BE2C (cell line): ENCODE measurements at regions not wholly inside any gene's neighbourhood (a gene's known extent, or its start where the extent isn't known, plus 50 kb on each side); places are given as distances from the start of the nearest gene placed in this dataset.

ENCODE experiments used
- DNase-seq: peaks from one replicate; pipeline ENCODE4 v3.0.0-alpha.2; 2020
- H3K27me3 ChIP-seq: fragments of 250-450 bp; sonication (Bioruptor Pico); 2 replicates; pipeline ENCODE4 v1.5.1; 2020; ENCODE audit warnings: mild to moderate bottlenecking
- H3K36me3 ChIP-seq: fragments of 250-450 bp; sonication (Bioruptor Pico); 2 replicates; pipeline ENCODE4 v1.5.1; 2020; ENCODE audit warnings: mild to moderate bottlenecking
- H3K4me1 ChIP-seq: fragments of 250-450 bp; sonication (Bioruptor Pico); 2 replicates; pipeline ENCODE4 v1.5.1; 2020
- H3K4me3 ChIP-seq: 2 replicates; pipeline ENCODE4 v1.5.1; 2011; ENCODE audit warnings: low read depth, low read length
- H3K9me3 ChIP-seq: fragments of 250-450 bp; sonication (Bioruptor Pico); 2 replicates; pipeline ENCODE4 v1.5.1; 2020
- TF ChIP-seq, protein P1 (sequence below): IDR thresholded peaks from 2 replicates; pipeline ENCODE4 v1.5.1; 2012; ENCODE audit warnings: mild to moderate bottlenecking, low read depth, low read length

DNA sequence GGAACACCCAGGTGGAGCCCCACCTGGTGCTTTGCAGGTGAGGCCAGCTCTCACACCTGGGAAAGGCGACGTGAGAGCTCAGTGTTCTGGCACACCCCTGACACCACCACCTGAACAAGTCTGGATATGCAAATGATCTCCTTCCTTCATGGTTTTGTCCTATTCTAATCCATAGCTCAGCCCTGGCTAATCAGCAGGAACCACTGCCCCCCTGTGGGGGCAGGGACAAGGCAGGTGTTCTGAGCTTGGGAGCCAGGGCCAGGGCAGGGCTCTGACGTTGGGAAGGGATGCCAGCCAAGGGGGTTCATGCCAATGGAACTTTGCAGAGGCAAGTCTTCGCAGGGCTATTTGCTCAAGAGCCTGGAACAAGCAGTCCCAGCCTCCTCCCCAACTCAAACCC, 144.2 kb downstream of the TRIM29 start:
- no peaks in the 10 kb centered on the region for H3K9me3 ChIP-seq
- H3K4me1 ChIP-seq = peaks cover 31% of the 10 kb centered on the region
- no peaks in the 10 kb centered on the region for H3K27me3 ChIP-seq
- TF ChIP-seq, protein P1, sequence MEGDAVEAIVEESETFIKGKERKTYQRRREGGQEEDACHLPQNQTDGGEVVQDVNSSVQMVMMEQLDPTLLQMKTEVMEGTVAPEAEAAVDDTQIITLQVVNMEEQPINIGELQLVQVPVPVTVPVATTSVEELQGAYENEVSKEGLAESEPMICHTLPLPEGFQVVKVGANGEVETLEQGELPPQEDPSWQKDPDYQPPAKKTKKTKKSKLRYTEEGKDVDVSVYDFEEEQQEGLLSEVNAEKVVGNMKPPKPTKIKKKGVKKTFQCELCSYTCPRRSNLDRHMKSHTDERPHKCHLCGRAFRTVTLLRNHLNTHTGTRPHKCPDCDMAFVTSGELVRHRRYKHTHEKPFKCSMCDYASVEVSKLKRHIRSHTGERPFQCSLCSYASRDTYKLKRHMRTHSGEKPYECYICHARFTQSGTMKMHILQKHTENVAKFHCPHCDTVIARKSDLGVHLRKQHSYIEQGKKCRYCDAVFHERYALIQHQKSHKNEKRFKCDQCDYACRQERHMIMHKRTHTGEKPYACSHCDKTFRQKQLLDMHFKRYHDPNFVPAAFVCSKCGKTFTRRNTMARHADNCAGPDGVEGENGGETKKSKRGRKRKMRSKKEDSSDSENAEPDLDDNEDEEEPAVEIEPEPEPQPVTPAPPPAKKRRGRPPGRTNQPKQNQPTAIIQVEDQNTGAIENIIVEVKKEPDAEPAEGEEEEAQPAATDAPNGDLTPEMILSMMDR = peak; percentile 42
- no peaks in the 10 kb centered on the region for H3K36me3 ChIP-seq
- no peak overlapping the region for H3K4me3 ChIP-seq
- no peak for DNase-seq

DNA sequence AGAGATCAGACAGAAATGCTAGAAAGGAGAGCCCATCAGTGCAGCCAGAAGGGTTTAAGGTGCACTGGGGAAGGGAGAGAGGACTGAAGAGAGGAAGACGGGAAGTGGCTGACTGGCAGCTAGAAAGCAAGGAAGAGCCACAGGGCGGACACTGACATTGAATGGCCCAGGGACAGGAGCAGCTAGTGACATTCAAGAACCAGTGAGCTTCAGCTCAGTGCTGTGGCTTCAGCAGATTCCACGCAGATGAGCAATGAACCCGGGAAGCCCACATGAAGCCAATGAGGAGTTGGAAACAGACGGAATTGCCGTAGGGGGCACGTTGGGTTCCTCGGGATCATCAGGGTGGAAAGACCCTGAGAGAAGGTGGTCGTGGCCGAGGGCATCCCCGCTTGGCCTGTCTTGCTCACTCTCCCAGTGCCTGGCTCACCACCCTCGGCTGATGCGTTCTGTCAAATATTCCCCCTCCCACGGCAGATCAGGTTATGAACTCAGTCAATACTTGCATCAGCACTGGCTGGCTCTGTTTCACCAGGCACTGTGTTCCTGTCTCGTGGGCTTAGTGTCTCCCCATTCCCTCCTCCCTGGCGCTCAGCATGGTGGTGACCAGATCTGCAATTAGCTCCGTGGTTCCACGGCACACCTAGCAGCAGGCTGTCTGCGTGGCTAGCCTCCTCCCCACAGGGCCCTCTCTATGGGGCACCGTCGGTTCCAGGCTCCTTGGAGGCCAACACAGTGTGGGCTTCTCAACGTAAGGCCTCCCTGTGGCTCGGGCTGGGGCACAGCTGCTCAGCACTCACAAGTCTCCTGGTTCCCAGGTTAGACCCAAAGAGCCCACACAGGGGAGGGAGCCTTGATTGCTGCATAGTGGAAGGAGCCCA, 145.5 kb downstream of the TRIM29 start:
- TF ChIP-seq, protein P1 = no peak
- no peaks in the 10 kb centered on the region for H3K9me3 ChIP-seq
- DNase-seq = no peak
- no peaks in the 10 kb centered on the region for H3K27me3 ChIP-seq
- H3K36me3 ChIP-seq = no peaks in the 10 kb centered on the region
- peaks cover 31% of the 10 kb centered on the region for H3K4me1 ChIP-seq
- H3K4me3 ChIP-seq = no peak overlapping the region

DNA sequence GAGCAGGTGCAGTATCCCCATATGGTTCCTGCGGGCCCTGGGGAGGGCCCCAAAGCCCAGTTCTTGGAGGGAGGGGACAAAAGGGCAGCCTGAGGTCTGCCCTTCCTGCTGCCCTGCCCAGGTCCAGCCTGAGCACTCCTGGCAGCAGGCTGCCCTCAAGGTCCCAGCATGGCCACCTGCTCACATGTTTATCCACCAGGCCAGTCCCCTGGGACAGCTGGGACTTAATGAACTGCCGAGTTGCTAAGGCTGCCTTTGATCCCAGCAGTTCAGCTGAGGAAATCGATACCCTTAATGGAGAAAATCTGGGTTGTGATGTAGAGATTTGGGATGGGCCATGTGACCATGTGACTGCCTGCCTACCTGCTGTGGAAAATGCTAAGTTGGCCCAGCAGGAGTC, 146.2 kb downstream of the TRIM29 start:
- no peaks in the 10 kb centered on the region for H3K36me3 ChIP-seq
- H3K27me3 ChIP-seq = no peaks in the 10 kb centered on the region
- no peaks in the 10 kb centered on the region for H3K9me3 ChIP-seq
- no peak overlapping the region for H3K4me3 ChIP-seq
- peak; percentile 74 for DNase-seq
- TF ChIP-seq, protein P1 = no peak
- peaks cover 31% of the 10 kb centered on the region for H3K4me1 ChIP-seq

DNA sequence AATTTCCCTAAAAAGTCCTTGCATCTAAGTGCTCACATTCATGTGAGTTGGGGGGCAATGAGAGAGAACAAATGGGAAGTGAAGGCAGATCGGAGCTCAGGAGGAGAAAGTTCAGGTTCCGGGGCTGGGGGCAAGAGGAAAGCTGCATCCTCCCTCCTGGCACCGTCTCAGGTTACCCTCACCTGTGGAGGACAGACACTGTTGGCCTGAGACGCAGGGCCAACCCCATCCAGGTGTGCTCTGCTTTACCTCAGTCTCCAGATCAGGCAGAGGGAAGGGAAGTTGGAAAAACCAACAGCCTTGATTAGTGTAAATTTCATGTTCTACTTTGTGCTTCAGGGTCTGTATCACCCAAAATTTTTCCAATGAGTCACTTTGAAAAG, 146.9 kb downstream of the TRIM29 start:
- Histone ChIP-seq H3K36me3 (no peaks in the 10 kb centered on the region), H3K4me3 (no peak overlapping the region), H3K4me1 (peaks cover 25% of the 10 kb centered on the region), H3K9me3 (no peaks in the 10 kb centered on the region), H3K27me3 (no peaks in the 10 kb centered on the region)
- DNase-seq = no peak
- TF ChIP-seq, protein P1 = no peak

DNA sequence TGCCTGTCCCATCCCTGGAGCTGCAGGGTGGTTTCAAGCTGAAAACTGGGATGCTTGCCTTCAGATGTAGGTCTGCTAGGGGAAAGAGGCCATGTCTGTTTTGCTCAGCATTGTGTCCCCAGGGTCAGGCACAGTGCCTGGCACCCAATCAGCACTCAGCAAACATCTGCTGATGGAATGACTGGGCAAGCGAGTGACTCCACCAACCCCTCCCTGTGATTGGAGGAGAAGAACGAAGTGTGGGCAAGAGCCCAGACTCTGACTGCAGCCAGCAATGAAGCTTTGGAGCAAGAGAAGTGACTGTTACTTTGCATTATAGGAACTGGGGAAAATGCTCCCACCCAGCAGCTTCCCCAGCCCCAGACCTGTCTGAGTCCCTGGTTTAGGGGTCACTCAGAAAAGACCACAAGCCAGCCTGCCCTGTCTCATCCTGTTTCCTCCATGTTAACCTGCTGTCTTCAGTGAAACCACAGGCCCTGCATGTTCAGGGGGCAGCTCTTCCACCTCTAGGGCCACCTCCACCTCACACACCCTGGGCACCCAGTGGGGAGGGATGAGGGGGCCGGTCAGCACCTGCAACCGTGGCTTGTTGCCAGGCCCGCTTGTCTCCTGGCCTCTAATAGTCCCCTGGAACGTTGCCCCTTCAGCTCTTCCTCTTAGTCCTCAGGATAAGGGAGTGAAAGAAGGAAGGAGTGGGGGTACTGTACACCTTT, 147.4 kb downstream of the TRIM29 start:
- Histone ChIP-seq H3K9me3 (no peaks in the 10 kb centered on the region), H3K4me3 (no peak overlapping the region), H3K27me3 (no peaks in the 10 kb centered on the region), H3K4me1 (peaks cover 19% of the 10 kb centered on the region), H3K36me3 (no peaks in the 10 kb centered on the region)
- no peak for DNase-seq
- TF ChIP-seq, protein P1 = no peak
